Transverse colon (tissue), 4 donors: ENCODE measurements at regions not wholly inside any gene's neighbourhood (a gene's known extent, or its start where the extent isn't known, plus 50 kb on each side); places are given as distances from the start of the nearest gene placed in this dataset.

ENCODE experiments used
- EP300 ChIP-seq: sonication (generic); formaldehyde crosslinking; IDR thresholded peaks from one replicate; pipeline ENCODE4 v1.6.1; 2017; ENCODE audit warnings: antibody characterized with exemption, low read depth
- POLR2A ChIP-seq: fragments of 450-650 bp; IDR thresholded peaks from one replicate; pipeline ENCODE4 v1.6.1; 2016; ENCODE audit warnings: antibody characterized with exemption, mild to moderate bottlenecking, moderate library complexity
- POLR2AphosphoS5 ChIP-seq, 3 donors: sonication (generic); formaldehyde crosslinking; IDR thresholded peaks; one replicate each; pipeline ENCODE4 v1.6.1; 2016; ENCODE audit warnings: antibody characterized with exemption in 3 of 3
- TF ChIP-seq, protein P1 (sequence below), 5 experiments: fragments of 200-600 bp in 3 of 5; fragments of 450-650 bp in 2 of 5; sonication (generic) in 3 of 5; IDR thresholded peaks; 1 replicate in 2 of 5; 2 replicates in 3 of 5; pipeline ENCODE4 v1.5.1; 2016 to 2017; ENCODE audit warnings: antibody characterized with exemption in 5 of 5, inconsistent platforms in 3 of 5, mild to moderate bottlenecking in 2 of 5, moderate library complexity in 1 of 5

DNA sequence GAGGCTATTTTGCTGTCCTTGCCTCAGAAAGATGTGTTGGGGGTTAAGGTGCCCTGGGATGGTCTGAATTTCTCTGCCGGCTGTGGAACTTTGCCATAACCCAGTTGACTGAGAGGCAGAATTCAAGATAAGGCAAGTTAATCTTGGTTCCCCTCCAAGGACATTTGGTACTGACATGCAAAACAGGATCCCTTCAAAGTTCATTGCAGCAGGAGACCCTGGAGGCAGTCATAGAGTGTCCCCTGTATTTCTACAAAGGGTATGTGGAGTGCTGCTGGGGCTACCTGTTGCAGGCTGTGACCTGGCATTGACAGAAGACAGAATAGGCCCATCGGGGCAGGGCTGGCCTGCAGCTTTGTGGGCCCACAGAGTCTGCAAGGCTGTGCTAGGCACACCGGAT is 135.6 kb upstream of the IRX3 start:
- TF ChIP-seq, protein P1, sequence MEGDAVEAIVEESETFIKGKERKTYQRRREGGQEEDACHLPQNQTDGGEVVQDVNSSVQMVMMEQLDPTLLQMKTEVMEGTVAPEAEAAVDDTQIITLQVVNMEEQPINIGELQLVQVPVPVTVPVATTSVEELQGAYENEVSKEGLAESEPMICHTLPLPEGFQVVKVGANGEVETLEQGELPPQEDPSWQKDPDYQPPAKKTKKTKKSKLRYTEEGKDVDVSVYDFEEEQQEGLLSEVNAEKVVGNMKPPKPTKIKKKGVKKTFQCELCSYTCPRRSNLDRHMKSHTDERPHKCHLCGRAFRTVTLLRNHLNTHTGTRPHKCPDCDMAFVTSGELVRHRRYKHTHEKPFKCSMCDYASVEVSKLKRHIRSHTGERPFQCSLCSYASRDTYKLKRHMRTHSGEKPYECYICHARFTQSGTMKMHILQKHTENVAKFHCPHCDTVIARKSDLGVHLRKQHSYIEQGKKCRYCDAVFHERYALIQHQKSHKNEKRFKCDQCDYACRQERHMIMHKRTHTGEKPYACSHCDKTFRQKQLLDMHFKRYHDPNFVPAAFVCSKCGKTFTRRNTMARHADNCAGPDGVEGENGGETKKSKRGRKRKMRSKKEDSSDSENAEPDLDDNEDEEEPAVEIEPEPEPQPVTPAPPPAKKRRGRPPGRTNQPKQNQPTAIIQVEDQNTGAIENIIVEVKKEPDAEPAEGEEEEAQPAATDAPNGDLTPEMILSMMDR (IDR thresholded peaks at IDR 0.05) = no peak
- TF ChIP-seq POLR2A = no peak
- TF ChIP-seq EP300 = no peak
- no peak for TF ChIP-seq POLR2AphosphoS5 (IDR thresholded peaks at IDR 0.05)
